ENCODE measurements at regions not wholly inside any gene's neighbourhood (a gene's known extent, or its start where the extent isn't known, plus 50 kb on each side); places are given as distances from the start of the nearest gene placed in this dataset.

GRCh38 chr10:111275091-111275490 is 198.3 kb downstream of the ADRA2A start:
- TF ChIP-seq CTCF (IDR thresholded peaks at IDR 0.05), result no peak
- no peak for TF ChIP-seq POLR2A (IDR thresholded peaks at IDR 0.05)

Measured in lower leg skin (tissue), 3 donors.